ENCODE measurements at regions not wholly inside any gene's neighbourhood (a gene's known extent, or its start where the extent isn't known, plus 50 kb on each side); places are given as distances from the start of the nearest gene placed in this dataset.

- TF ChIP-seq ZNF274 (IDR thresholded peaks at IDR 0.05; ENCODE audit: low read depth, low read length) (no peak), YY1 (IDR thresholded peaks at IDR 0.05; ENCODE audit: insufficient read depth, insufficient read length) (no peak)
Measured at GRCh38 chr10:35927341-35927740, 285.2 kb upstream of the FZD8 start.

Measured in NT2/D1 (cell line).